Activated naive CD4-positive, alpha-beta T cell treated with anti-CD3 and anti-CD28 coated beads for 36 hours (primary cell): ENCODE measurements at regions not wholly inside any gene's neighbourhood (a gene's known extent, or its start where the extent isn't known, plus 50 kb on each side); places are given as distances from the start of the nearest gene placed in this dataset.

ENCODE experiments used
- CTCF ChIA-PET: fragments of 350-600 bp; sonication (Branson Sonifier 250); formaldehyde crosslinking; loops from one replicate; lab custom pipeline; 2021; ENCODE audit warnings: antibody characterized with exemption; lab: Charles Lee
- DNase-seq: peaks from one replicate; pipeline ENCODE4 v3.0.0-alpha.2; 2020
- H3K27ac Mint-ChIP-seq: one replicate; pipeline ENCODE4 v1.8.0; 2021; ENCODE audit warnings: mild to moderate bottlenecking, mixed read lengths
- H3K27me3 Mint-ChIP-seq: one replicate; pipeline ENCODE4 v1.8.0; 2021; ENCODE audit warnings: low read depth, mixed read lengths
- H3K36me3 Mint-ChIP-seq: one replicate; pipeline ENCODE4 v1.8.0; 2021; ENCODE audit warnings: low read depth, mixed read lengths
- H3K4me1 Mint-ChIP-seq: one replicate; pipeline ENCODE4 v1.8.0; 2021; ENCODE audit warnings: low read depth, mixed read lengths
- H3K4me3 Mint-ChIP-seq: one replicate; pipeline ENCODE4 v1.8.0; 2021; ENCODE audit warnings: mild to moderate bottlenecking, moderate library complexity, mixed read lengths
- H3K9me3 Mint-ChIP-seq: one replicate; pipeline ENCODE4 v1.8.0; 2021; ENCODE audit warnings: mixed read lengths
- intact Hi-C: fragments of 100-400 bp; cut with micrococcal nuclease; formaldehyde crosslinking; loops from one replicate; pipeline ENCODE4 v1.15.1; 2023

- CTCF ChIA-PET: no interaction called here
- H3K9me3 Mint-ChIP-seq: peaks cover 8% of the 10 kb centered on the region
Observed at GRCh38 chr5:125207856-125208255, 461.4 kb upstream of the ZNF608 start.

DNA sequence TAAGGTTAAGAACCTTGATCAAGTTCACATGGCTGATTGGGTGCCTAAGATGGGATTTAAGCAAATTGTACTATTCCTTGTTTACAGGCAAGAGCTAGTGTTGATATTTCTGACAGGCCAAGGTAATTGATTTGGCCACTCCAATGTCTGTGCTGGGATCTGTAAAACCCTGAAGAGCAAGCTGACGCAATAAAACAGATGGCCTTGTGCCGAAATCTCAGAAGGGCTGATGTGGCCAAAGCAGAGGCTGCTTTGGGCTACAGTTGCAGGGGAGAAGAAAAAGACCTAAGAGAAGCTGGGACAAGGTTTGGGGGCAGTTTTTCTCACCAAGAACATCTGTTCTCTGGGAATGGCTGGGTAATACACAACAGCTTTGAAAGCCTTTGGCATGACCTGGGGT is 463.2 kb upstream of the ZNF608 start:
- no peak overlapping the region for H3K4me3 Mint-ChIP-seq
- peaks cover 10% of the 10 kb centered on the region for H3K9me3 Mint-ChIP-seq
- no peaks in the 10 kb centered on the region for H3K27me3 Mint-ChIP-seq
- H3K27ac Mint-ChIP-seq: no peak overlapping the region
- DNase-seq: no peak
- H3K4me1 Mint-ChIP-seq: no peaks in the 10 kb centered on the region
- intact Hi-C loops: no loop called here
- H3K36me3 Mint-ChIP-seq: no peaks in the 10 kb centered on the region
- CTCF ChIA-PET: no interaction called here

More at GRCh38 chr5:125207856-125208255, 461.4 kb upstream of the ZNF608 start:
- H3K4me1 Mint-ChIP-seq: no peaks in the 10 kb centered on the region
- intact Hi-C loops: no loop called here
- no peaks in the 10 kb centered on the region for H3K36me3 Mint-ChIP-seq
- H3K27ac Mint-ChIP-seq: no peak overlapping the region
- H3K4me3 Mint-ChIP-seq: no peak overlapping the region
- no peaks in the 10 kb centered on the region for H3K27me3 Mint-ChIP-seq
- DNase-seq: no peak

DNA sequence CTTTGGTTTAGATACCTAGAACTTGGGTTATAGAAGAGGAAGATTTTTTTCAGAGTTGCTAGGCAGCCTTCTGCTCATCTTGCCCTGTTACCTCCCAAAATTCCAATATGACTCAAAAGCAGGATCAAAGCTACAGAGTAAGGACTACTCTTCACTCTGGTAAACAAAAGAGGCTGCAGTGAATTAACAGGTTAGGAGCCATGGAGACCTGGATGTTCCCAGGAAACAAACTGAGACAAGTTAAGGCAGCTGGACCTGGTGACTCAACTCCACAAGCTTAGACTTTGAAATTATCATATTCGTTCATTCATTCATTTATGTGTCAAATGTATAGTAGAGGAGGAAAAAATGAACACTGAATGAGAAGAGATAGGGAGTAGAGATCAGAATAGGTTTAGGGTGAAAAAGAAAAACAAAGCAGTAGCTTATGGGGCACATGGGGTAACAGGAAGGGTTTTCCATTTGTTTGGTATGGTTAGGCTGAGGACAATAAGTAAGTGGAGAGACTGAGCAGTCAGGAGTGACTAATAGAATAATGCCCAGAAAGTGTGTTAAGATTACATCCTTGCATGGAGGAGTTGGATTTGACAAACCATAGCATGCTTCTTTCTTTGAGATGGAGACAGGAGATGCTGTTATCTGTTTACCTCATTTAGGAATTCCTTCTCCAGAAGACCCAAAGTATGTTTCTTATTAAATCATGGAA is 464.0 kb upstream of the ZNF608 start:
- H3K27me3 Mint-ChIP-seq: no peaks in the 10 kb centered on the region
- no peaks in the 10 kb centered on the region for H3K4me1 Mint-ChIP-seq
- DNase-seq: no peak
- CTCF ChIA-PET: no interaction called here
- no peaks in the 10 kb centered on the region for H3K36me3 Mint-ChIP-seq
- intact Hi-C loops: no loop called here
- H3K4me3 Mint-ChIP-seq: no peak overlapping the region
- H3K9me3 Mint-ChIP-seq: peaks cover 10% of the 10 kb centered on the region
- no peak overlapping the region for H3K27ac Mint-ChIP-seq

GRCh38 chr5:125214080-125214479 is 467.6 kb upstream of the ZNF608 start:
- no peak overlapping the region for H3K4me3 Mint-ChIP-seq
- CTCF ChIA-PET: no interaction called here
- peaks cover 12% of the 10 kb centered on the region for H3K9me3 Mint-ChIP-seq
- no peak for DNase-seq
- no peaks in the 10 kb centered on the region for H3K4me1 Mint-ChIP-seq
- H3K27me3 Mint-ChIP-seq: no peaks in the 10 kb centered on the region
- intact Hi-C loops: no loop called here
- H3K27ac Mint-ChIP-seq: no peak overlapping the region
- H3K36me3 Mint-ChIP-seq: no peaks in the 10 kb centered on the region

DNA sequence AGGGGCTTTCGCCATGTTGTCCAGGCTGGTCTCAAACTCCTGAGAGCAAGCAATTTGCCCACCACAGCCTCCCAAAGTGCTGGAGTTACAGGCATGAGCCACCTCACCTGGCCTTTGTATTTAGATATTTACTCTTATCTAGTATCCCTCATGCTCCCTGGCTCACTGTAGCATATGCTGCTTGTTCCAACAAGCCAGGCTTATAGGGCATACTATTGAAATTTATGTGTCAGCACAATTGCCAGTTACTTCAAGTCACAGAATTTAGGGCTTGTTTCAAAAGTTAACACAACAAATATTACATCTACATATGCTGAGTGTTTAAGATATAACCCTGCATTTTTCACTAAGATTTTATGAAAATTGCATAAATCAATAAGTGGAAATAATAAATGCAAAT is 469.2 kb upstream of the ZNF608 start:
- Mint-ChIP-seq H3K27me3 (no peaks in the 10 kb centered on the region), H3K9me3 (peaks cover 9% of the 10 kb centered on the region), H3K4me3 (no peak overlapping the region), H3K36me3 (no peaks in the 10 kb centered on the region), H3K4me1 (no peaks in the 10 kb centered on the region), H3K27ac (no peak overlapping the region)
- CTCF ChIA-PET: no interaction called here
- intact Hi-C loops: no loop called here
- DNase-seq: no peak

DNA sequence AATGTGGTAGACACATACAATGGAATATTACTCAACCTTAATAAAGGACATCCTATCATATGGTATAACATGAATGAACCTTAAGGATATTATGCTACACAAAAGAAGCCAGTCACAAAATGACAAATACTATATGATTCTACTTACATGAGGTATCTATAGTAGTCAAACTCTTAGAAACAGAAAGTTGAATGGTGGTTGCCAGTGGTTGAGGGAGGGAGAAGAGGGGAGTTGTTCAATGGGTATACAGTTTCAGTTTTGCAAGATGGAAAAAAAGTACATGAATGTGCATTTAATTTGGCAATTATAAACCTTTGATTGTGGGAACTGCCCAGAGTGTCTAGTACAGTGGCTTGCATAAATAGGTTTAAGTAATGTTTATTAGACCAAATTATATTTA is 473.3 kb upstream of the ZNF608 start:
- DNase-seq: no peak
- CTCF ChIA-PET: no interaction called here
- Mint-ChIP-seq H3K27ac (no peak overlapping the region), H3K27me3 (no peaks in the 10 kb centered on the region), H3K4me1 (no peaks in the 10 kb centered on the region), H3K9me3 (peaks cover 7% of the 10 kb centered on the region), H3K4me3 (no peak overlapping the region), H3K36me3 (no peaks in the 10 kb centered on the region)
- intact Hi-C loops: no loop called here

GRCh38 chr5:125220284-125220683 is 473.8 kb upstream of the ZNF608 start:
- Mint-ChIP-seq H3K36me3 (no peaks in the 10 kb centered on the region), H3K27ac (no peak overlapping the region), H3K9me3 (peaks cover 7% of the 10 kb centered on the region), H3K27me3 (no peaks in the 10 kb centered on the region), H3K4me3 (no peak overlapping the region), H3K4me1 (no peaks in the 10 kb centered on the region)
- DNase-seq: no peak
- CTCF ChIA-PET: no interaction called here
- intact Hi-C loops: no loop called here

- H3K9me3 Mint-ChIP-seq: peaks cover 7% of the 10 kb centered on the region
- H3K27ac Mint-ChIP-seq: no peak overlapping the region
- no peak for DNase-seq
- no peaks in the 10 kb centered on the region for H3K4me1 Mint-ChIP-seq
- no peaks in the 10 kb centered on the region for H3K36me3 Mint-ChIP-seq
- no peak overlapping the region for H3K4me3 Mint-ChIP-seq
- CTCF ChIA-PET: no interaction called here
- H3K27me3 Mint-ChIP-seq: no peaks in the 10 kb centered on the region
- intact Hi-C loops: no loop called here
Observed at GRCh38 chr5:125222597-125223240, 476.3 kb upstream of the ZNF608 start.

- H3K27ac Mint-ChIP-seq: no peak overlapping the region
- H3K4me3 Mint-ChIP-seq: no peak overlapping the region
- intact Hi-C loops: no loop called here
- DNase-seq: no peak
- H3K9me3 Mint-ChIP-seq: peaks cover 6% of the 10 kb centered on the region
- CTCF ChIA-PET: no interaction called here
- H3K36me3 Mint-ChIP-seq: no peaks in the 10 kb centered on the region
- no peaks in the 10 kb centered on the region for H3K27me3 Mint-ChIP-seq
- H3K4me1 Mint-ChIP-seq: no peaks in the 10 kb centered on the region
Observed at GRCh38 chr5:125225424-125225823, 479.0 kb upstream of the ZNF608 start.

GRCh38 chr5:125226825-125227224 is 480.4 kb upstream of the ZNF608 start:
- Mint-ChIP-seq H3K4me1 (no peaks in the 10 kb centered on the region), H3K9me3 (peaks cover 4% of the 10 kb centered on the region), H3K27me3 (no peaks in the 10 kb centered on the region), H3K36me3 (no peaks in the 10 kb centered on the region), H3K4me3 (no peak overlapping the region), H3K27ac (no peak overlapping the region)
- no peak for DNase-seq
- intact Hi-C loops: no loop called here
- CTCF ChIA-PET: no interaction called here

GRCh38 chr5:125227333-125228095 is 481.1 kb upstream of the ZNF608 start:
- H3K4me1 Mint-ChIP-seq: no peaks in the 10 kb centered on the region
- intact Hi-C loops: no loop called here
- H3K9me3 Mint-ChIP-seq: peaks cover 4% of the 10 kb centered on the region
- no peak for DNase-seq
- H3K27me3 Mint-ChIP-seq: no peaks in the 10 kb centered on the region
- no peaks in the 10 kb centered on the region for H3K36me3 Mint-ChIP-seq
- H3K27ac Mint-ChIP-seq: no peak overlapping the region
- H3K4me3 Mint-ChIP-seq: no peak overlapping the region
- CTCF ChIA-PET: no interaction called here

GRCh38 chr5:125228363-125229070 is 482.1 kb upstream of the ZNF608 start:
- Mint-ChIP-seq H3K9me3 (peaks cover 4% of the 10 kb centered on the region), H3K27me3 (no peaks in the 10 kb centered on the region), H3K36me3 (no peaks in the 10 kb centered on the region)

More at GRCh38 chr5:125228363-125229070, 482.1 kb upstream of the ZNF608 start:
- no peak overlapping the region for H3K4me3 Mint-ChIP-seq
- DNase-seq: no peak
- no peaks in the 10 kb centered on the region for H3K4me1 Mint-ChIP-seq
- intact Hi-C loops: no loop called here
- CTCF ChIA-PET: interaction anchor here (0.6 kb wide), 1 partner anchor 154 kb away, joined by 3 read pairs; no protein-coding TSS in a partner anchor
- no peak overlapping the region for H3K27ac Mint-ChIP-seq
